HCT116 (cell line): ENCODE measurements at regions not wholly inside any gene's neighbourhood (a gene's known extent, or its start where the extent isn't known, plus 50 kb on each side); places are given as distances from the start of the nearest gene placed in this dataset.

ENCODE experiments used
- ATAC-seq: fragments of 200-7000 bp; cut with Tn5 transposase; 2 replicates; pipeline ENCODE4 v1.9.1; 2020; ENCODE audit warnings: mild to moderate bottlenecking, moderate library complexity
- BruUV-seq: library from RNA; stranded (reverse); fragments of 400-500 nt; replicated peaks from 2 replicates; lab custom pipeline; 2021; lab: Mats Ljungman, UMichigan
- CTCF ChIA-PET: fragments of 300-600 bp; sonication (Branson Sonifier 250); formaldehyde crosslinking; loops from one replicate; lab custom pipeline; 2021; ENCODE audit warnings: antibody characterized with exemption; lab: Charles Lee
- POLR2A ChIA-PET: fragments of 300-600, 350-600 bp; sonication (Branson Sonifier 250); formaldehyde crosslinking; loops from one replicate; lab custom pipeline; 2021; ENCODE audit warnings: antibody characterized with exemption; lab: Charles Lee
- RAD21 ChIA-PET, 2 experiments: fragments of 300-600 bp; sonication (Branson Sonifier 250); formaldehyde crosslinking; loops; one replicate each; lab custom pipeline; 2023; ENCODE audit warnings: low total read pairs in 2 of 2; ENCODE audit not compliant: uncharacterized antibody in 2 of 2, unreplicated experiment in 2 of 2, low non-redundant PET in 1 of 2; lab: Charles Lee
- DNase-seq: peaks from one replicate; pipeline ENCODE4 v3.0.0-alpha.2; 2010; ENCODE audit warnings: low read depth, low spot score
- H2AFZ ChIP-seq: fragments of 200-600 bp; shearing (Covaris generic), sonication (generic); 2 replicates; pipeline ENCODE4 v1.6.1; 2017; ENCODE audit warnings: low read depth, mixed run types, mixed read lengths, antibody characterized with exemption, low read length; ENCODE audit not compliant: poor library complexity, severe bottlenecking
- H3K27ac ChIP-seq: 2 replicates; pipeline ENCODE4 v1.5.1; 2012; ENCODE audit warnings: low read depth, low read length
- H3K27me3 ChIP-seq: fragments of 200-600 bp; sonication (generic); 2 replicates; pipeline ENCODE4 v1.6.1; 2016; ENCODE audit warnings: mixed run types, low read length, mixed read lengths; ENCODE audit not compliant: insufficient read depth
- H3K36me3 ChIP-seq, 2 experiments: fragments of 200-500 bp in 1 of 2; fragments of 200-600 bp in 1 of 2; sonication (Bioruptor generic) in 1 of 2; sonication (generic) in 1 of 2; 2 replicates each; pipeline versions ENCODE4 v1.5.1 to v1.6.1; 2014 to 2016; ENCODE audit warnings: low read length in 2 of 2, inconsistent platforms in 1 of 2, mixed read lengths in 1 of 2, mixed run types in 1 of 2; ENCODE audit not compliant: insufficient read depth in 2 of 2, control insufficient read depth in 1 of 2
- H3K4me1 ChIP-seq, 2 experiments: fragments of 200-600 bp in 1 of 2; sonication (generic) in 1 of 2; 2 replicates each; pipeline versions ENCODE4 v1.5.1 to v1.6.1; 2012 to 2017; ENCODE audit warnings: low read length in 2 of 2, inconsistent platforms in 1 of 2, mild to moderate bottlenecking in 1 of 2, mixed read lengths in 1 of 2, mixed run types in 1 of 2, moderate library complexity in 1 of 2; ENCODE audit not compliant: insufficient read depth in 2 of 2, control insufficient read depth in 1 of 2
- H3K4me2 ChIP-seq: fragments of 200-600 bp; sonication (generic); 2 replicates; pipeline ENCODE4 v1.6.1; 2017; ENCODE audit warnings: mixed run types, low read length, mixed read lengths
- H3K4me3 ChIP-seq, 2 experiments: fragments of 200-600 bp in 1 of 2; sonication (generic) in 1 of 2; replicated peaks in 1 of 2; 2 replicates each; pipeline ENCODE4 v1.5.1; 2011 to 2016; ENCODE audit warnings: low read length in 2 of 2, control low read depth in 1 of 2, low read depth in 1 of 2, mild to moderate bottlenecking in 1 of 2, mixed read lengths in 1 of 2, mixed run types in 1 of 2
- H3K79me2 ChIP-seq: fragments of 200-600 bp; sonication (generic); 2 replicates; pipeline ENCODE4 v1.6.1; 2017; ENCODE audit warnings: mild to moderate bottlenecking, mixed run types, low read length, moderate library complexity, mixed read lengths; ENCODE audit not compliant: insufficient read depth
- H3K9ac ChIP-seq: fragments of 200-600 bp; sonication (generic); 2 replicates; pipeline ENCODE4 v1.6.1; 2016; ENCODE audit warnings: low read length, mixed read lengths
- H3K9me2 ChIP-seq: fragments of 200-600 bp; sonication (generic), shearing (Covaris generic); 2 replicates; pipeline ENCODE4 v1.6.1; 2017; ENCODE audit warnings: mixed run types, mild to moderate bottlenecking, moderate library complexity; ENCODE audit not compliant: insufficient read depth
- H3K9me3 ChIP-seq, 2 experiments: fragments of 200-500 bp in 1 of 2; fragments of 200-600 bp in 1 of 2; sonication (Bioruptor generic) in 1 of 2; sonication (generic) in 1 of 2; 2 replicates each; pipeline ENCODE4 v1.6.1; 2014 to 2017; ENCODE audit warnings: low read length in 2 of 2, mixed read lengths in 2 of 2, inconsistent platforms in 1 of 2, low read depth in 1 of 2, mild to moderate bottlenecking in 1 of 2, mixed run types in 1 of 2, moderate library complexity in 1 of 2; ENCODE audit not compliant: control insufficient read depth in 1 of 2, insufficient read depth in 1 of 2
- H4K20me1 ChIP-seq: fragments of 200-600 bp; sonication (generic), shearing (Covaris generic); 2 replicates; pipeline ENCODE4 v1.6.1; 2017; ENCODE audit warnings: mixed run types, mild to moderate bottlenecking, moderate library complexity; ENCODE audit not compliant: insufficient read depth
- CBX3 ChIP-seq: IDR thresholded peaks from 2 replicates; pipeline ENCODE4 v1.6.1; 2012; ENCODE audit warnings: low read depth
- CEBPB ChIP-seq: IDR thresholded peaks from 2 replicates; pipeline ENCODE4 v1.6.1; 2012; ENCODE audit warnings: low read depth
- EGR1 ChIP-seq: IDR thresholded peaks from 2 replicates; pipeline ENCODE4 v1.6.1; 2012; ENCODE audit warnings: low read depth
- ELF1 ChIP-seq: IDR thresholded peaks from 2 replicates; pipeline ENCODE4 v1.6.1; 2012; ENCODE audit warnings: low read depth, borderline replicate concordance
- EZH2 ChIP-seq: fragments of 200-600 bp; sonication (generic); IDR thresholded peaks from 2 replicates; pipeline ENCODE4 v1.6.1; 2017; ENCODE audit warnings: antibody characterized with exemption, mixed run types
- FOSL1 ChIP-seq: IDR thresholded peaks from 2 replicates; pipeline ENCODE4 v1.6.1; 2012; ENCODE audit warnings: low read depth
- MAX ChIP-seq: IDR thresholded peaks from 2 replicates; pipeline ENCODE4 v1.6.1; 2012
- POLR2A ChIP-seq: IDR thresholded peaks from 2 replicates; pipeline ENCODE4 v1.7.0; 2011; ENCODE audit warnings: borderline replicate concordance; ENCODE audit not compliant: insufficient read depth, insufficient read length; ENCODE audit errors: extremely low read depth
- REST ChIP-seq: IDR thresholded peaks from 2 replicates; pipeline ENCODE4 v1.6.1; 2012; ENCODE audit warnings: low read depth
- SP1 ChIP-seq: IDR thresholded peaks from 2 replicates; pipeline ENCODE4 v1.6.1; 2012; ENCODE audit warnings: low read depth
- TCF7L2 ChIP-seq: IDR thresholded peaks from 2 replicates; pipeline ENCODE4 v1.7.0; 2011; ENCODE audit warnings: borderline replicate concordance, inconsistent platforms; ENCODE audit not compliant: insufficient read depth, insufficient read length; ENCODE audit errors: extremely low read depth
- YY1 ChIP-seq: IDR thresholded peaks from 2 replicates; pipeline ENCODE4 v1.6.1; 2011; ENCODE audit warnings: low read length, low read depth, moderate library complexity, mild to moderate bottlenecking; ENCODE audit not compliant: insufficient replicate concordance; ENCODE audit errors: extremely low read depth
- ZFX ChIP-seq: fragments of 450-650 bp; IDR thresholded peaks from 2 replicates; pipeline ENCODE4 v1.6.1; 2017
- intact Hi-C: fragments of 100-400 bp; cut with micrococcal nuclease; formaldehyde crosslinking; loops from 2 replicates; pipeline ENCODE4 v1.10.0; 2022
- TF ChIP-seq, protein P1 (sequence below): IDR thresholded peaks from 2 replicates; pipeline ENCODE4 v1.6.1; 2012

- no TSS peak for BruUV-seq
- H3K79me2 ChIP-seq, result no peaks in the 10 kb centered on the region
- POLR2A ChIA-PET, result no interaction called here
- no peak for ATAC-seq
- H3K9me3 ChIP-seq, result no peaks in the 10 kb centered on the region
- no peaks in the 10 kb centered on the region for H3K9me2 ChIP-seq
- intact Hi-C loops, result no loop called here
- H3K4me2 ChIP-seq, result no peak overlapping the region
- no peaks in the 10 kb centered on the region for H3K36me3 ChIP-seq
- no peak overlapping the region for H3K9ac ChIP-seq
- H3K27me3 ChIP-seq, result peaks cover 68% of the 10 kb centered on the region
- no peak overlapping the region for H3K4me3 ChIP-seq
- DNase-seq, result no peak
- TF ChIP-seq CEBPB (no peak), EZH2 (no peak), REST (no peak)
- CTCF ChIA-PET, result no interaction called here
- no peak overlapping the region for H3K27ac ChIP-seq
- H4K20me1 ChIP-seq, result no peaks in the 10 kb centered on the region
- no peak overlapping the region for H2AFZ ChIP-seq
- RAD21 ChIA-PET, result no interaction called here
- peaks cover 3 to 6% of the 10 kb centered on the region in 2 experiments; a peak in 2 of 4 replicates for H3K4me1 ChIP-seq
Observed at GRCh38 chr15:69652751-69653305, 200.2 kb downstream of the RPLP1 start.

GRCh38 chr15:69653306-69653705 lies 200.7 kb downstream of the RPLP1 start:
- Histone ChIP-seq H4K20me1 (no peaks in the 10 kb centered on the region), H3K4me2 (no peak overlapping the region), H3K9ac (no peak overlapping the region), H3K9me2 (no peaks in the 10 kb centered on the region), H3K4me1 (peaks cover 3 to 6% of the 10 kb centered on the region in 2 experiments; a peak in 2 of 4 replicates), H3K36me3 (no peaks in the 10 kb centered on the region), H2AFZ (no peak overlapping the region), H3K27ac (no peak overlapping the region), H3K27me3 (peaks cover 65% of the 10 kb centered on the region), H3K9me3 (no peaks in the 10 kb centered on the region), H3K79me2 (no peaks in the 10 kb centered on the region), H3K4me3 (no peak overlapping the region)
- DNase-seq, result no peak
- POLR2A ChIA-PET, result no interaction called here
- TF ChIP-seq YY1 (no peak), FOSL1 (no peak), ELF1 (no peak), SP1 (no peak), TCF7L2 (no peak), CBX3 (no peak), POLR2A (no peak), EGR1 (no peak), MAX (no peak), ZFX (no peak), CEBPB (no peak)
- TF ChIP-seq, protein P1, sequence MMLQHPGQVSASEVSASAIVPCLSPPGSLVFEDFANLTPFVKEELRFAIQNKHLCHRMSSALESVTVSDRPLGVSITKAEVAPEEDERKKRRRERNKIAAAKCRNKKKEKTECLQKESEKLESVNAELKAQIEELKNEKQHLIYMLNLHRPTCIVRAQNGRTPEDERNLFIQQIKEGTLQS, result no peak
- BruUV-seq, result no TSS peak
- intact Hi-C loops, result no loop called here
- ATAC-seq, result no peak
- CTCF ChIA-PET, result no interaction called here
- RAD21 ChIA-PET, result no interaction called here
